ENCODE measurements at regions not wholly inside any gene's neighbourhood (a gene's known extent, or its start where the extent isn't known, plus 50 kb on each side); places are given as distances from the start of the nearest gene placed in this dataset.
"Not testable (repeated sequence)": the region's sequence is repeated elsewhere in the genome, so short reads cannot be mapped to it uniquely, and the experiment has no call there.

DNA sequence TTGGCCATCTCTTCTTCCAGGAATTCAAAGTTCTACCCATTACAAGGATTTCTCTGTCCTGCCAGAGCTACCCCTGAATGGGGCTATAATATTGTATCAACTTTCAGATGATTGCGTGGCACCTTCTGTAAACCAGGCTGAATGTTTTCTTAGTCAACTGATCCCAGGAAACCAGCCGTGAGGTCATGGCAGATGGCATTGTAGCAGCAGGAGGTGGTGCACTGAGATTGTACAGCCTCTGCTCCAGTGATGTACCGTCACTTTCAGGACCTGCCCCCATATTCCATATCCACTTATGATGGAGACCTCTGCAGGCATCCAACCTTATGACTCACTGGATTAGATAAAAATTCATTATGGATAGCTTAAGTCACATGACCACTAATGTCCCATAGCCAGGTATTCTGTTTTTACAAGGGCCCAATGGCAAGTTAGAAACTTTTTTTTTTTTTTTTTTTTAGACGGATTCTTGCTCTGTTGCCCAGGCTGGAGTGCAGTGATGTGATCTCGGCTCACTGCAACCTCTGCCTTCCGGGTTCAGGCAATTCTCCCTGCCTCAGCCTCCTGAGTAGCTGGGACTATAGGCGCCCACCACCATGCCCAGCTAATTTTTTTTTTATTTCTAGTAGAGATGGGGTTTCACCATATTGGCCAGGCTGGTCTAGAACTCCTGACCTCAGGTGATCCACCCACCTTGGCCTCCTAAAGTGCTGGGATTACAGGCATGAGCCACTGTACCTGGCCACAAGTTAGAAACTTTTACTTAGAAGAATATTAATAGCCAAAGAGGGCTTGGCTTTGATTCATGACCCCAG lies 59.8 kb upstream of the SEC11C start:
- TF ChIP-seq, protein P1, sequence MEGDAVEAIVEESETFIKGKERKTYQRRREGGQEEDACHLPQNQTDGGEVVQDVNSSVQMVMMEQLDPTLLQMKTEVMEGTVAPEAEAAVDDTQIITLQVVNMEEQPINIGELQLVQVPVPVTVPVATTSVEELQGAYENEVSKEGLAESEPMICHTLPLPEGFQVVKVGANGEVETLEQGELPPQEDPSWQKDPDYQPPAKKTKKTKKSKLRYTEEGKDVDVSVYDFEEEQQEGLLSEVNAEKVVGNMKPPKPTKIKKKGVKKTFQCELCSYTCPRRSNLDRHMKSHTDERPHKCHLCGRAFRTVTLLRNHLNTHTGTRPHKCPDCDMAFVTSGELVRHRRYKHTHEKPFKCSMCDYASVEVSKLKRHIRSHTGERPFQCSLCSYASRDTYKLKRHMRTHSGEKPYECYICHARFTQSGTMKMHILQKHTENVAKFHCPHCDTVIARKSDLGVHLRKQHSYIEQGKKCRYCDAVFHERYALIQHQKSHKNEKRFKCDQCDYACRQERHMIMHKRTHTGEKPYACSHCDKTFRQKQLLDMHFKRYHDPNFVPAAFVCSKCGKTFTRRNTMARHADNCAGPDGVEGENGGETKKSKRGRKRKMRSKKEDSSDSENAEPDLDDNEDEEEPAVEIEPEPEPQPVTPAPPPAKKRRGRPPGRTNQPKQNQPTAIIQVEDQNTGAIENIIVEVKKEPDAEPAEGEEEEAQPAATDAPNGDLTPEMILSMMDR (IDR thresholded peaks at IDR 0.05) = not testable (repeated sequence)
- TF ChIP-seq POLR2A (IDR thresholded peaks at IDR 0.05) = not testable (repeated sequence)

Data from body of pancreas (tissue), 4 donors.